ENCODE measurements at regions not wholly inside any gene's neighbourhood (a gene's known extent, or its start where the extent isn't known, plus 50 kb on each side); places are given as distances from the start of the nearest gene placed in this dataset.

GRCh38 chr9:16252616-16253015 lies 617.9 kb downstream of the BNC2 start:
- ChIA-PET POLR2A (no interaction called here), CTCF (interaction anchor here (2.9 kb wide), 1 partner anchor 15 kb away, joined by 11 read pairs; no protein-coding TSS in a partner anchor)
- DNase-seq (ENCODE audit: low read depth, low spot score) = no peak
- H3K4me3 ChIP-seq (ENCODE audit: low read depth, low read length) = no peak overlapping the region
- no peak for TF ChIP-seq CTCF (IDR thresholded peaks at IDR 0.05; ENCODE audit: insufficient read depth, low read length, missing control alignments)

- no peak for TF ChIP-seq CTCF (IDR thresholded peaks at IDR 0.05; ENCODE audit: insufficient read depth, low read length, missing control alignments)
- ChIA-PET CTCF (interaction anchor here (1.0 to 5.1 kb wide), 3 partner anchors 8 to 13 kb away, joined by 3 to 37 read pairs (median 11); no protein-coding TSS in a partner anchor), POLR2A (no interaction called here)
- DNase-seq (ENCODE audit: low read depth, low spot score) = no peak
- H3K4me3 ChIP-seq (ENCODE audit: low read depth, low read length) = no peak overlapping the region
Observed at GRCh38 chr9:16254674-16255073, 615.8 kb downstream of the BNC2 start.

- DNase-seq (ENCODE audit: low read depth, low spot score) = no peak
- ChIA-PET POLR2A (no interaction called here), CTCF (interaction anchor here (0.8 to 5.1 kb wide), 4 partner anchors 8 to 12 kb away, joined by 3 to 37 read pairs (median 7); no protein-coding TSS in a partner anchor)
- no peak overlapping the region for H3K4me3 ChIP-seq (ENCODE audit: low read depth, low read length)
- no peak for TF ChIP-seq CTCF (IDR thresholded peaks at IDR 0.05; ENCODE audit: insufficient read depth, low read length, missing control alignments)
Observed at GRCh38 chr9:16255217-16255616, 615.3 kb downstream of the BNC2 start.

- ChIA-PET POLR2A (no interaction called here), CTCF (interaction anchor here (1.0 to 5.1 kb wide), 6 partner anchors 10 to 59 kb away, joined by 3 to 37 read pairs (median 6); no protein-coding TSS in a partner anchor)
- DNase-seq (ENCODE audit: low read depth, low spot score) = no peak
- no peak overlapping the region for H3K4me3 ChIP-seq (ENCODE audit: low read depth, low read length)
- peak; percentile 48 for TF ChIP-seq CTCF (IDR thresholded peaks at IDR 0.05; ENCODE audit: insufficient read depth, low read length, missing control alignments)
Observed at GRCh38 chr9:16257604-16258003, 612.9 kb downstream of the BNC2 start.

GRCh38 chr9:16258191-16258590 lies 612.3 kb downstream of the BNC2 start:
- ChIA-PET POLR2A (no interaction called here), CTCF (interaction anchor here (1.0 to 5.1 kb wide), 8 partner anchors 8 to 321 kb away, joined by 3 to 37 read pairs (median 4); no protein-coding TSS in a partner anchor)
- no peak overlapping the region for H3K4me3 ChIP-seq (ENCODE audit: low read depth, low read length)
- TF ChIP-seq CTCF (IDR thresholded peaks at IDR 0.05; ENCODE audit: insufficient read depth, low read length, missing control alignments) = no peak
- DNase-seq (ENCODE audit: low read depth, low spot score) = no peak

GRCh38 chr9:16258708-16259107 lies 611.8 kb downstream of the BNC2 start:
- no peak for DNase-seq (ENCODE audit: low read depth, low spot score)
- ChIA-PET CTCF (interaction anchor here (1.0 to 5.1 kb wide), 8 partner anchors 9 to 321 kb away, joined by 3 to 37 read pairs (median 4); no protein-coding TSS in a partner anchor), POLR2A (no interaction called here)
- no peak overlapping the region for H3K4me3 ChIP-seq (ENCODE audit: low read depth, low read length)
- no peak for TF ChIP-seq CTCF (IDR thresholded peaks at IDR 0.05; ENCODE audit: insufficient read depth, low read length, missing control alignments)

All from AG04449 (cell line).